ENCODE measurements at regions not wholly inside any gene's neighbourhood (a gene's known extent, or its start where the extent isn't known, plus 50 kb on each side); places are given as distances from the start of the nearest gene placed in this dataset.

DNA sequence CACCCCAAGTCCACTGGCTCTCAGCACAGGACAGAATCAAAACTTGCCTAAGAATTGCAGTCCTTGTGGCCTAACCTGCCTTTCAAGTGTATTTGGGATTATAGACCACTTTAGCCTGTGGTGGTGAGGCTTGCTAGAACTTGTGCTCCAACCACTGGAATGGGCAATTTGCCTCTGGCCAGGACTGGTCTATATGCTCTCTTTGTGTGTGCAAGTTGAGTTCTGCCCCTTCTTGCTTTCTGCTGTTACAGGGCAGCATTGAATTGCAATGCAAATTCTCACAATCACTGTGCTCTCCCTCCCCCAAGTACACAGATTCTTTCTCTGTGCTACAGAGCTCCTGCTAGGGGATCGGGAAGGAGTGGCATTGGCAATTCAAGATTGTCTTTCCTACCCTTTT, 233.6 kb upstream of the DIPK2B start (continued):
- TF ChIP-seq, protein P1, sequence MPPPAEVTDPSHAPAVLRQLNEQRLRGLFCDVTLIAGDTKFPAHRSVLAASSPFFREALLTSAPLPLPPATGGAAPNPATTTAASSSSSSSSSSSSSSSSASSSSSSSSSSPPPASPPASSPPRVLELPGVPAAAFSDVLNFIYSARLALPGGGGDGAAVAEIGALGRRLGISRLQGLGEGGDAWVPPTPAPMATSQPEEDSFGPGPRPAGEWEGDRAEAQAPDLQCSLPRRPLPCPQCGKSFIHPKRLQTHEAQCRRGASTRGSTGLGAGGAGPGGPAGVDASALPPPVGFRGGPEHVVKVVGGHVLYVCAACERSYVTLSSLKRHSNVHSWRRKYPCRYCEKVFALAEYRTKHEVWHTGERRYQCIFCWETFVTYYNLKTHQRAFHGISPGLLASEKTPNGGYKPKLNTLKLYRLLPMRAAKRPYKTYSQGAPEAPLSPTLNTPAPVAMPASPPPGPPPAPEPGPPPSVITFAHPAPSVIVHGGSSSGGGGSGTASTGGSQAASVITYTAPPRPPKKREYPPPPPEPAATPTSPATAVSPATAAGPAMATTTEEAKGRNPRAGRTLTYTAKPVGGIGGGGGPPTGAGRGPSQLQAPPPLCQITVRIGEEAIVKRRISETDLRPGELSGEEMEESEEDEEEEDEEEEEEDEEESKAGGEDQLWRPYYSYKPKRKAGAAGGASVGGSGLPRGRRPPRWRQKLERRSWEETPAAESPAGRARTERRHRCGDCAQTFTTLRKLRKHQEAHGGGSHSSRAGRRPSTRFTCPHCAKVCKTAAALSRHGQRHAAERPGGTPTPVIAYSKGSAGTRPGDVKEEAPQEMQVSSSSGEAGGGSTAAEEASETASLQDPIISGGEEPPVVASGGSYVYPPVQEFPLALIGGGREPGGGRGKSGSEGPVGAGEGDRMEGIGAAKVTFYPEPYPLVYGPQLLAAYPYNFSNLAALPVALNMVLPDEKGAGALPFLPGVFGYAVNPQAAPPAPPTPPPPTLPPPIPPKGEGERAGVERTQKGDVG (CRISPR knock-in tag; IDR thresholded peaks at IDR 0.05; ENCODE audit: borderline replicate concordance), result no peak
- TF ChIP-seq JUNB (CRISPR knock-in tag; IDR thresholded peaks at IDR 0.05; ENCODE audit: borderline replicate concordance) (no peak), YEATS2 (CRISPR knock-in tag; IDR thresholded peaks at IDR 0.05; ENCODE audit: borderline replicate concordance) (no peak)

DNA sequence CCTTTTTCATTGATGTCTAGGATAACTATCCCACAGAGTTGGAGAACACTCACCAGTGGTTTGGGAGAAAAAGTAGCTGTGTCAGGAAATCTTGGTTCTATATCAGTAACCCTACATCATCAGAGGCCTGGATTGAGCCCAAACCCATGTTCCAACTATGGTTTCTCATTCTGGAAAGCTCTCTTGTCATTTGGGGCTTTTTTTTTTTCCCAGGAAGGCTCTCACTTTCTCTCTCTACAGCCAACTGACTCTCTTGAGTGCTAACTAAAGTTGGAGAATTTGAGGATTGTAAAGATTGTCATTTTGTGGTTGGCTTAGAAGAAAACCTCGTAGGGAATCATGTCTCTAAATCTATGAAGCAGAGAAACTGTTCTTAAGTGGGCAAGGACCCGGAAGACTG, 228.2 kb upstream of the DIPK2B start:
- no TSS peak for BruUV-seq (replicated peaks)
- DNase-seq (ENCODE audit: low spot score) (no peak), ATAC-seq (no peak), FAIRE-seq (no peak)
- no peak overlapping the region for H3K27ac ChIP-seq (ENCODE audit: extremely low read length, insufficient read depth, low read length)
- no peaks in the 10 kb centered on the region for H3K4me1 ChIP-seq (ENCODE audit: insufficient read depth, low read length)
- in situ Hi-C loops (cut with HindIII; ENCODE audit: extremely low pct_ligation_motif_present, low pct_unique_long_range_greater_than_20kb), result no loop called here
- H3K9ac ChIP-seq (ENCODE audit: insufficient read depth, low read depth, low read length), result no peak overlapping the region
- 6% methylated on average over 2 of the region's 2 CpGs for WGBS (ENCODE audit: low lambda C conversion rate)
- H3K36me3 ChIP-seq (replicated peaks in 1 of 2; ENCODE audit: control insufficient read depth in 1 of 2, insufficient read depth in 2 of 2, low read length in 2 of 2), result no peaks in the 10 kb centered on the region
- ChIA-PET POLR2A (no interaction called here), CTCF (ENCODE audit: low intra/inter-chr PET ratio, low total read pairs) (no interaction called here)
- H3K9me3 ChIP-seq (ENCODE audit: low read length), result no peaks in the 10 kb centered on the region
- no peak overlapping the region for H2AFZ ChIP-seq (ENCODE audit: low read length)
- H3K4me3 ChIP-seq (replicated peaks in 1 of 3; ENCODE audit: insufficient read depth in 1 of 3, low read depth in 2 of 3, low read length in 3 of 3), result no peak overlapping the region
- intact Hi-C loops (cut with micrococcal nuclease; ENCODE audit: unreplicated experiment), result no loop called here
- no peak overlapping the region for H3K4me2 ChIP-seq (ENCODE audit: low read depth, low read length)
- H3K79me2 ChIP-seq (ENCODE audit: insufficient read depth, low read length), result no peaks in the 10 kb centered on the region
- H3K27me3 ChIP-seq (ENCODE audit: control insufficient read depth in 1 of 2, insufficient read depth in 2 of 2, low read length in 2 of 2), result no peaks in the 10 kb centered on the region
- no peaks in the 10 kb centered on the region for H4K20me1 ChIP-seq (ENCODE audit: insufficient read depth, low read length)
- TF ChIP-seq ATF4 (CRISPR knock-in tag; IDR thresholded peaks at IDR 0.05) (no peak), NRL (CRISPR knock-in tag; IDR thresholded peaks at IDR 0.05; ENCODE audit: borderline replicate concordance) (no peak), ZNF251 (CRISPR knock-in tag; IDR thresholded peaks at IDR 0.05) (no peak), ZNF577 (CRISPR knock-in tag; IDR thresholded peaks at IDR 0.05; ENCODE audit: borderline replicate concordance, low read depth) (no peak), FOXO1 (CRISPR knock-in tag; IDR thresholded peaks at IDR 0.05) (no peak), TP53 (CRISPR knock-in tag; conservative IDR thresholded peaks at IDR 0.05) (no peak), ZSCAN25 (CRISPR knock-in tag; IDR thresholded peaks at IDR 0.05) (no peak), IKZF4 (CRISPR knock-in tag; IDR thresholded peaks at IDR 0.05; ENCODE audit: borderline replicate concordance, low read depth, not compliant biosample characterization) (no peak), TAF15 (IDR thresholded peaks at IDR 0.05; ENCODE audit: low read depth, low read length, poor library complexity, severe bottlenecking) (no peak), CREB1 (IDR thresholded peaks at IDR 0.05) (no peak), CREB1 (CRISPR knock-in tag; IDR thresholded peaks at IDR 0.05) (no peak), ZNF782 (CRISPR knock-in tag; IDR thresholded peaks at IDR 0.05; ENCODE audit: borderline replicate concordance) (no peak), ZIK1 (CRISPR knock-in tag; IDR thresholded peaks at IDR 0.05; ENCODE audit: borderline replicate concordance, low read depth) (no peak), ZNF44 (CRISPR knock-in tag; IDR thresholded peaks at IDR 0.05) (no peak)
- TF ChIP-seq, protein P2, sequence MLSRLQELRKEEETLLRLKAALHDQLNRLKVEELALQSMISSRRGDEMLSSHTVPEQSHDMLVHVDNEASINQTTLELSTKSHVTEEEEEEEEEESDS (CRISPR knock-in tag; IDR thresholded peaks at IDR 0.05; ENCODE audit: borderline replicate concordance), result no peak
